ENCODE measurements at regions not wholly inside any gene's neighbourhood (a gene's known extent, or its start where the extent isn't known, plus 50 kb on each side); places are given as distances from the start of the nearest gene placed in this dataset.

DNA sequence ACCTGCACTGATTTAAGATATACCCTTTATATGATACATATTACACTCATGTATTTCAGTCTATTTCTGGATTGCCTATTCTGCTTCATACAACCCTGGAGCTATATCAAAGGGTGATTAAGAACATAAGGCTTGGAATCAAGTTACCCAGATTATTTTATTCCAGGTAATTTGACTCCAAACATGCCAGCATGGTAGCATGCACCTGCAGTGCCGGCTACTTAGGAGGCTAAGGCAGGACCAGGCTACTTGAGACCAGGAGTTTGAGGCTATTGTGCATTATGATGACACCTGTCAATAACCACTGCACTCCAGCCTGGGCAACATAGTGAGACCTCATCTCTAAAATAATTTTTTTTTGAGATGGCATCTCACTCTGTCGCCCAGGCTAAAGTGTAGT lies 50.4 kb upstream of the NEO1 start:
- Mint-ChIP-seq H3K4me1 (no peaks in the 10 kb centered on the region), H3K4me3 (no peak overlapping the region), H3K36me3 (no peaks in the 10 kb centered on the region), H3K9me3 (no peaks in the 10 kb centered on the region), H3K27me3 (peaks cover 13% of the 10 kb centered on the region), H3K27ac (no peak overlapping the region)

DNA sequence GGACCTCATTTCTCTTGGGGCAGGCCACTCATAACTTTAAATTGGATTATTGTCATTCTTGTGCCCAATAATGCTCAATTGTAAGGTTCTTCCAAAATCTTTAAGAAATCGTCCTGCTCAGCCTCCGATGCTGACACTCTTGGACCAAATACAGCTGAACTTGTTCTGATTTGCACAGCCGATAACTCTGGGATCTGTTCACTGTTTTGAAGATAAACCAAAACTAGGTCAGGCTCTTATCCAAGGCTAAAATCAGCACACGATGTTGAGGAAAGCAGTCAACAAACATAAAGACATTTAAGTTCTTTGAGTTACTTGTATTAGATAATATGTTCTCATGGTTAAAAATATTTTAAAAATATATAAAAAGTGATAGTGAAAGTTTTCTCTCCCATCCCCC lies 52.0 kb upstream of the NEO1 start:
- H3K9me3 Mint-ChIP-seq = no peaks in the 10 kb centered on the region

DNA sequence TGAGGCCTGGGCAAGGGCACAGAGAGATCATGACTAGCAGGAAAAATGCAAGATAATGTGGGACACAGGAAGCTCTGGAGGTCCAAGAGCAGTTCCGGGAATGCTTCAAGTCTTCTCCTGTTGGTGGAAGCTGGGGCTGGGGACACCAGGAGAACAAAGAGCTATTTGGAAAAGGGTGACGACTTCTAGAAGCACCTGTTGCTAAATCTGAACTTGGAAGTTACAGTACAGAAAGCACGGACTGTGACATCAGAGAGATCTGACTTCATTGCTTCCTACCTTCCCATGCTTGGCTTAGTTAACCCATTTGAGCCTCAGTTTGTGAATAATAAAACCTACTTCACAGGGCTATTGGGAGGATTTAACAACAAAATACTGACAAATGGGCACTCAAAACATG lies 52.7 kb upstream of the NEO1 start:
- Mint-ChIP-seq H3K27ac (no peak overlapping the region), H3K27me3 (peaks cover 17% of the 10 kb centered on the region), H3K9me3 (no peaks in the 10 kb centered on the region), H3K4me1 (no peaks in the 10 kb centered on the region), H3K4me3 (peak overlapping the region in 1 of 4 donors; percentile 30), H3K36me3 (no peaks in the 10 kb centered on the region)

More for the DNA sequence above, 52.0 kb upstream of the NEO1 start:
- H3K27me3 Mint-ChIP-seq = peaks cover 16% of the 10 kb centered on the region
- H3K36me3 Mint-ChIP-seq = no peaks in the 10 kb centered on the region
- H3K4me1 Mint-ChIP-seq = no peaks in the 10 kb centered on the region
- H3K4me3 Mint-ChIP-seq = no peak overlapping the region
- no peak overlapping the region for H3K27ac Mint-ChIP-seq

DNA sequence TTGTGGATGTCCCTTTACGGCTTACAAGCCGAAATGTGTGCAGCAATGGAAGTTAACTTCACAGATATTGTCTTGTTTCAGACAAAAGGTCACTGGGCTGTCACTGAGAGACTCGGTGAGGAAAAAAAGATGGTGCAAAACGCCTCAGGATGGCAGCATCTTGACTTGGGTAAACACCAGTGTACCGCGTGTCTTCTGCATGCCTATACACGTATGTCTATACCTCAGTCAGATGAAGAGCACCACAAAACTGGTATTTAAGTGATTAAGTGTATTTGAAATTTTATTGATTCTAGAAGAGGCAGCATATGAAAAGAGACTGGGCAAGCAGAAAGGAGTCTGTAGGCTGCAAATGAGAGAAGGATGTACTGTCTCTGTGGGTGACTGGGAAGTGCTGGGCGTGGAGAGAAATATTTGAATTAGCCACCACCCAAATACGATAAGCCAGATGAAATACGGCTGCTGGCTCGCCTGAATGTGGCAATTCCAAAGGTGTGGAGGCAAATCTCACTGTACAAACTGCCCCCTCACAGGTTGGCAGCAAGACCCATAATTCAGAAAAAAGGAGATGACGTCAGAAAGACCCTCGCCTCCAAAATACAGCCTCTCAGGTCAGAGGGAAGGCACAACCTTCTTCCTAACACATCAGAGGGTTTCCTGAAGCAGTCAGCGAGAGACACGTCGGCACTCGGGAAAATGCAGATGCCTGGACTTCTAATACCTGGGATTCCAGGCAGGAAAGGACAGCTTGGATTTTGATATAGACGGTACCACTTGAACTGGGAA lies 53.4 kb upstream of the NEO1 start:
- Mint-ChIP-seq H3K4me1 (no peaks in the 10 kb centered on the region), H3K27ac (no peak overlapping the region), H3K4me3 (no peak overlapping the region), H3K27me3 (peaks cover 16% of the 10 kb centered on the region), H3K36me3 (no peaks in the 10 kb centered on the region), H3K9me3 (no peaks in the 10 kb centered on the region)

DNA sequence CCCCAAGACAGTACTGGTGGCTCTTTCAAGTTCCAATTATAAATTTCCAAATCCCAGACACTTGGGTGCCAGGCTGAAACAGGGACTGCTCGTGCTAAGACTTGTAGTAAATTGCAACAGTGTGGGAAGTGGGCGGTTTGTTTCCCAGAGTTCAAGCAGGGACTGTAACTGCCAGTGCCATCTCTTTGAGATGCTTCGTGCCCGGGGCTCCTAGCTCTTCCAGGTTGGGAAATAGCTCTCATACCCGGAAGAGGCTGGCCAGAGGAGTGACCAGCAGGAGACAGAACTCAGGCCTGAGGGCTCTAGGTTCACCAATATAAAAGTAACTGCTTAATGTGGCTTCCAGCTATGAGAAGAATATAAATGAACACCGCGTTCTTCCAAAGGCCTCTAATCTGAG lies 54.0 kb upstream of the NEO1 start:
- Mint-ChIP-seq H3K9me3 (no peaks in the 10 kb centered on the region), H3K27ac (no peak overlapping the region), H3K27me3 (peaks cover 13% of the 10 kb centered on the region), H3K4me1 (no peaks in the 10 kb centered on the region), H3K4me3 (no peak overlapping the region), H3K36me3 (no peaks in the 10 kb centered on the region)

DNA sequence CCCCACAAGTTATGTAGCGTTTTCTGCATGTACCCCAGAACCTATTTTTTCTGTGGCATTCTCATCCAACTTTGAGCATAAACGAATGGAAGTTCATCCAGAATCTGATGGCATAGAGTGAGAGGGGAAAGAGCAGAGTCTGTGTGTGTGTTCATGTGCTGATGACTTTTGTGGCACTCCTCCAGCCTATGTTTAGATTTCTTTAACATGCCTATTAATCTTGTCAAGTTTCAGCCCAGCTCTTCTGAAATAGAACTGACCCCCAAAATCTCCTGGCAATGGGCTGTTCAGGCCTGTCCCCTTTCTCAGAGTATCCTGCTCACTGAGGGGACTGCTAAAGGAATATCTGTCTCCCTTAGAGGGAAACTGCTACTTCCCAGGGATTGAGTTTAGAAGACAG lies 56.4 kb upstream of the NEO1 start:
- Mint-ChIP-seq H3K4me3 (no peak overlapping the region), H3K27me3 (peaks cover 10% of the 10 kb centered on the region), H3K27ac (no peak overlapping the region), H3K36me3 (no peaks in the 10 kb centered on the region), H3K4me1 (no peaks in the 10 kb centered on the region), H3K9me3 (no peaks in the 10 kb centered on the region)

DNA sequence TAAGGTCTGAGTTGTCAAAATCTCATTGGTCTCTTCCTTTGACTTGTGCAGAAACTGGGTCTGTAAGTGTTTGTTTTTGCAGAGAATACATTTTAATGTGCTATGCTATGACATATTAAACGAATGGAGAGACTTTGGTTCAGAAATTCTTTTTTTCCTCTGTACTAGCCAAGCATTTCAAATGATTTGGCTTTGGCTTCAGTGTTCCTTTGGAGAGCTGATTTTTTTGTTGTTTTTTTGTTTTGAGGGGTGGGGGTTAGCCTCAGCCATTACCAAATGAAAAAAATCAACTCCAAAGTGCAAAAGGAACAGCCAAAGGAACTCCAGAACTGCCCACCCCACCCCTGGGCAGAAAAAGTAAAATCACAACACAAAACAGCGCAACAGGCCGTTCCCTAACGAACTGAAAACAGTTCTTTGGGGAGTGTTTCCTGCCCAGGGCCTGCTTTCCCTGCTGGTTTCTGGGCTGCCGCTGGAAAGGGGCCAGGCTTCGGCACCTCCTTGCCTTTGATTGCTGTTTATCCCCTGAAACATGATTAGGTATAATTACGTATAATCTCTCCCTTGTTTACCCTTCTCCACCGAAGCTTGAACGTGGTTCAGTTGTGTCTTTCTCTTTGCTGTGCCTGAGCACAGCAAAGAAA lies 57.6 kb upstream of the NEO1 start:
- Mint-ChIP-seq H3K4me1 (no peaks in the 10 kb centered on the region), H3K36me3 (no peaks in the 10 kb centered on the region), H3K4me3 (no peak overlapping the region), H3K9me3 (no peaks in the 10 kb centered on the region), H3K27me3 (peaks cover 6% of the 10 kb centered on the region), H3K27ac (no peak overlapping the region)

DNA sequence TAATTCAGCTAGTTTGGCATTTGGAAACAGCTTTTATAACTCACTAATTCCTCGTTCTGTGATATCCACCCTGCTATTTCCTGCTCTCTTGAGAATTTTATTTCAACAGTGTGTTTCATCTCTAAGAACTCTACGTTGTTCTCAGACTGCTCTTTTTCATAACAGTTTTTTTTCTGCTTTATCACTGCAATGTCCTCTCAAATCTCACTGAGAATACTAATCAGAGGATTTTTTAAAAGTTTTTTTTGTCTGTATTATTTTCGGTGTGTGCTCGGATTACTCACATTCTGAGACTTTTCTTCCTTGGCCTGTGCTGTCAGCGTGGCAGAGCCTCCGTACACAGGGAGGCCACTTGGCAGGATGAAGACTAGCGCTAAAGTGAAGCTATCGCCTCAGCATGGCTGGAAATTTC lies 59.4 kb upstream of the NEO1 start:
- Mint-ChIP-seq H3K9me3 (no peaks in the 10 kb centered on the region), H3K4me1 (no peaks in the 10 kb centered on the region), H3K27ac (no peak overlapping the region), H3K36me3 (no peaks in the 10 kb centered on the region), H3K4me3 (no peak overlapping the region), H3K27me3 (peaks cover 6% of the 10 kb centered on the region)

DNA sequence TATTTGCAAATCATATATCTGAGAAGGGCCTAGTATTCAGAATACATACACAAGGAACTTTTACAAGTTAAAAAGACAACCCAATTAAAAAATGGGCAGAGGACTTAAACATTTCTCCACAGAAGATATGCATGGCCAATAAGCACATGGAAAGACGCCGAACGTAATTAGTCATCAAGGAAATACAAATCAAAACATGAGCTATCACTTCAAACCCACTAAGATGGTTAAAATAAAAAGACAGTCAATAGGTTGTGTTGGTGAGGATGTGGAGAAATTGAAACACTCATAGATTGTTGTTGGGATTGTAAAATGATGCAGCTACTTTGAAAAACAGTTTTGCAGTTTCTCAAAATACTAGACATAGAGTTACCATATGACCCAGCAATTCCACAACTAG lies 61.2 kb upstream of the NEO1 start:
- Mint-ChIP-seq H3K27me3 (peaks cover 7% of the 10 kb centered on the region), H3K36me3 (no peaks in the 10 kb centered on the region), H3K9me3 (no peaks in the 10 kb centered on the region), H3K4me1 (no peaks in the 10 kb centered on the region), H3K27ac (no peak overlapping the region), H3K4me3 (no peak overlapping the region)

DNA sequence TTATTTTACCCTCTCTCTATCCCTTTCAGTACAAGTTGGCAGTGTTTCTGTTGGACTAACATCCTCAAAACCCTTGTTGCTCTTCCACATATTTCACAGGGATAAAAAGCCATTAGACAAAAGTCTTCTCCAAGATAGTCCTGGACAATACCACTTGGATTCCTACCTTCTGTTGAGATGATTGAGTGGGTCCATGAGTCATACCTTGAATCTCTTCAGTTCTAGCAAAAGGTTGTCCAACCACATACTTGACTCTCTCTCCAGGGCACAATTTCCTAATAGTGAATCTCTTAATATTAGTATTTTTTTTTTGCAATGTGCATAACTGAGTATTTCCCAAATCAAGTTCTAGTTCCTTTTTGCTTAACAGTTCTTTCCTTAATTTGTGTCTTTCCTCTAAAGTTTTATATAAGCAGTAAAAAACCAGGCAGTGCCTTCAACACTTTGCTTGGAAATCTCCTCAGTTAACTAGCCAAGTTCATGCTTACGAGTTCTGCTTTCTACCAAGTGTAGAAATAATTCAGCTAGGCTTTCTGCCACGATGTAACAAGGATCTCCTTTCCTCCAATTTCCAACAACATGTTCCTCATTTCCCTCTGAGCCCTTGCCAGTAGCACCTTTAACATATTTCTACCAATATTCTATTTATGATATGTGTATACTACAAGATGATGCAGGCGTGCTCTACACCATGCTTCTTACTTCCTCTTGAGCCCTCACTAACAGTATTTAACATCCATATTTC lies 68.3 kb upstream of the NEO1 start:
- Mint-ChIP-seq H3K36me3 (no peaks in the 10 kb centered on the region), H3K27ac (no peak overlapping the region), H3K4me1 (peaks cover 0 to 1% (median 0%) of the 10 kb centered on the region in 3 donors), H3K9me3 (peaks cover 0 to 5% (median 0%) of the 10 kb centered on the region in 3 donors), H3K4me3 (peak overlapping the region in 1 of 4 donors; percentile 5), H3K27me3 (peaks cover 8% of the 10 kb centered on the region)

DNA sequence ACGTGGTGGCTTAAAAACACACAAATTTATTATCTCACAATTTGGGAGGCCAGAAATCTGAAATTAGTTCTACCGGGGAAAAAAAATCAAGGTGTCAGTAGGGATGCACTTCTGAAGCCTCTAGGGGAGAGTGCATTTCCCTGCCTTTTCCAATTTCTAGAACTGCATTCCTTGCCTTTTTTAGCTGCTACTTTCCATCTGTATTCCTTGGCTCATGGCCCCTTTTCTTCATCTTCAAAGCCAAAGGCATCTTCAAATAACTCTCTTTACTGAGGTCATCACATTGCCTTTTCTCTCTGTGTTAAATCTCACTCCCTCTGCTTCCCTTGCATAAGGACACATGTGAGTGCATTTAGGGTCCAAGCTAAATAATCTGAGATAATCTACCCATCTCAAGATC lies 69.5 kb upstream of the NEO1 start:
- peaks cover 3% of the 10 kb centered on the region for H3K36me3 Mint-ChIP-seq
- peaks cover 0 to 5% (median 2%) of the 10 kb centered on the region in 3 donors for H3K9me3 Mint-ChIP-seq
- H3K4me1 Mint-ChIP-seq = peaks cover 0 to 1% (median 0%) of the 10 kb centered on the region in 3 donors
- no peak overlapping the region for H3K4me3 Mint-ChIP-seq
- no peak overlapping the region for H3K27ac Mint-ChIP-seq
- H3K27me3 Mint-ChIP-seq = peaks cover 8% of the 10 kb centered on the region

DNA sequence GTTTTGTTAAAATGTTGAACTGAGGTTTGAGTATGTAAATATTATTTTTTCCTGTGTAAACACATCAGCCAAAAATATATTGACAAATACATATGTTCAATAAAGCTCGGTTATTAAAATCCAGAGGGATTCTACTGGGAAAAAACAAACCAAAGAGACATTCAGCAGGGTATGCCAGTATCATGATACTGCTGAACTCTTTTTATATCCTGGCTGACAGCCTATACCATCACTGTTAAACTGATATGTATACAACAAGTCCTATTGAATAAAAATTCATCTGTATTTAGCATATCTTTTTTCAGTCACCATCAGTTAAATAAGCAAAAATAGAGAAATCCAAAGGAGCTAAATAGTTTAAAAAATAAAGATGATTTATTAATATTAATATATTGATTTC lies 71.6 kb upstream of the NEO1 start:
- Mint-ChIP-seq H3K27me3 (peaks cover 9% of the 10 kb centered on the region), H3K9me3 (peaks cover 0 to 5% (median 2%) of the 10 kb centered on the region in 3 donors), H3K4me1 (peaks cover 0 to 1% (median 0%) of the 10 kb centered on the region in 3 donors), H3K4me3 (no peak overlapping the region), H3K27ac (no peak overlapping the region), H3K36me3 (peaks cover 3% of the 10 kb centered on the region)

DNA sequence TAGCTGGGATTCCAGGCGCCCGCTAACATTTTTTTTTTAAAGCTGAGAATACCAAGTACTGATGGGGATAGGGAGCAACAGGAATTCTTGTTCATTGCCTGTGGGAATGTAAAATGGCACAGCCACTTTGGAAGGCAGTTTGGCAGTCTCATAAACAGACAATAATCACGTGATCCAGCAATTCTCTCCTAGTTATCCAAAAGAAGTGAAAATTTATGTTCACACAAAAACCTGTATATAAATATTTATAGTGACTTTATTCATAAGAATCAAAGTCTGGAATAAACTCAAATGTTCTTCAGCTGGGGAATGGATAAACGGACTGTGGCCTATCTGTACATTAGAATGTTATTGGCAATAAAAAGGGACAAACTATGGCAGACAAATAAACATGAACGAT lies 72.5 kb upstream of the NEO1 start:
- Mint-ChIP-seq H3K4me1 (peaks cover 0 to 1% (median 0%) of the 10 kb centered on the region in 3 donors), H3K9me3 (peaks cover 0 to 5% (median 2%) of the 10 kb centered on the region in 3 donors), H3K36me3 (peaks cover 3% of the 10 kb centered on the region), H3K27me3 (peaks cover 9% of the 10 kb centered on the region), H3K27ac (no peak overlapping the region), H3K4me3 (no peak overlapping the region)

DNA sequence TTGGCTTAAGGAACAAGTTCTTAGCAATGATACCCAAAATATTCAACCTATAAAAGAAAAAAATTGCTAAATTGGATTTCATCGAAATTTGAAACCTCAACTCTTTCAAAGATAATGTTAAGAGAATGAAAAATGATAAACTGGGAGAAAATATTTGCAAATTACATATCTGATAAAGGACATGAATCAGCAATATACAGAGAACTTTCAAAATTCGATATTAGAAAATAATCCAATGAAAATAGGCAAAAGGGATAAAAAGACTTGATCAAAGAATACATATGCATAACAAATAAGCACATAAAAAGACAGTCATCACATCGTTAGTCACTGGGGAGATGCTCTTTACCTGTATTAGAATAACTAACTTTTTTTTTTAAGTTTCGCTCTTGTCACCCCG lies 73.0 kb upstream of the NEO1 start:
- H3K27me3 Mint-ChIP-seq = peaks cover 8% of the 10 kb centered on the region

DNA sequence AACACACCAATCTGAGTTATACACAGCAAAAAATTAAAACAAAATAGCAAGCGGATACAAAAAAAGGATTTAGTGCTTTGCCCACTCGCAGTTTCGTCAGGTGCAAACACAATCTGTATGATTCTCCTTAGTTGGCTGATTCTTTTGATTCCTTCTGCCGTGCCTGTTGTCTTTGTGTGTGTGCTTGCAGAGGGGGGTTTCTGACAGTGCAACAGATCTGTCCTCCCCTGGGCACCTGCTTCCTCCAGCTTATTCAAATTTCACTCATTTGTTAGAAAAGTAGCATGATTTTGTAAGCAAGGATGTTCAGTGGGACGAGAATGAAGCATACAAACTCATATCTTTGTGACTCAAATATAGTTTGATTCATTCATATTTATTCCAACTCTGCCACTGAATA lies 74.0 kb upstream of the NEO1 start:
- Mint-ChIP-seq H3K4me1 (peaks cover 0 to 1% (median 0%) of the 10 kb centered on the region in 3 donors), H3K36me3 (peaks cover 3% of the 10 kb centered on the region), H3K27me3 (peaks cover 10% of the 10 kb centered on the region), H3K27ac (no peak overlapping the region), H3K4me3 (no peak overlapping the region), H3K9me3 (peaks cover 0 to 2% (median 0%) of the 10 kb centered on the region in 3 donors)

More for the DNA sequence above, 73.0 kb upstream of the NEO1 start:
- H3K36me3 Mint-ChIP-seq = peaks cover 3% of the 10 kb centered on the region
- no peak overlapping the region for H3K4me3 Mint-ChIP-seq
- peaks cover 0 to 1% (median 0%) of the 10 kb centered on the region in 3 donors for H3K4me1 Mint-ChIP-seq
- H3K27ac Mint-ChIP-seq = no peak overlapping the region
- H3K9me3 Mint-ChIP-seq = peaks cover 0 to 2% (median 2%) of the 10 kb centered on the region in 3 donors
